Hepatocyte (in vitro differentiated cells): ENCODE measurements at regions not wholly inside any gene's neighbourhood (a gene's known extent, or its start where the extent isn't known, plus 50 kb on each side); places are given as distances from the start of the nearest gene placed in this dataset.
"Not testable (repeated sequence)": the region's sequence is repeated elsewhere in the genome, so short reads cannot be mapped to it uniquely, and the experiment has no call there.

Experiments used
- DNase-seq: peaks from one replicate; pipeline ENCODE4 v3.0.0-alpha.2; 2016; ENCODE audit warnings: low spot score
- H2AFZ ChIP-seq: fragments of 200-600 bp; sonication (generic); 2 replicates; pipeline ENCODE4 v1.6.0; 2016; ENCODE audit warnings: antibody characterized with exemption, mild to moderate bottlenecking
- H3K27ac ChIP-seq: fragments of 200-600 bp; sonication (generic); 2 replicates; pipeline ENCODE4 v1.5.1; 2016; ENCODE audit warnings: mild to moderate bottlenecking
- H3K27me3 ChIP-seq: fragments of 200-600 bp; sonication (generic); 2 replicates; pipeline ENCODE4 v1.6.1; 2016
- H3K36me3 ChIP-seq: fragments of 200-600 bp; sonication (generic); replicated peaks from 2 replicates; pipeline ENCODE4 v1.5.1; 2016; ENCODE audit warnings: low read depth; ENCODE audit not compliant: insufficient read depth
- H3K4me1 ChIP-seq: fragments of 200-600 bp; sonication (generic); 2 replicates; pipeline ENCODE4 v1.5.1; 2016; ENCODE audit warnings: mild to moderate bottlenecking, moderate library complexity; ENCODE audit not compliant: insufficient read depth
- H3K4me2 ChIP-seq: fragments of 200-600 bp; sonication (generic); 2 replicates; pipeline ENCODE4 v1.6.0; 2016
- H3K4me3 ChIP-seq: fragments of 200-600 bp; sonication (generic); 2 replicates; pipeline ENCODE4 v1.5.1; 2016; ENCODE audit warnings: mild to moderate bottlenecking
- H3K79me2 ChIP-seq: fragments of 200-600 bp; sonication (generic); 2 replicates; pipeline ENCODE4 v1.6.0; 2017; ENCODE audit warnings: mild to moderate bottlenecking
- H3K9me2 ChIP-seq: fragments of 200-600 bp; sonication (generic); replicated peaks from 2 replicates; pipeline ENCODE4 v1.6.0; 2017; ENCODE audit warnings: mild to moderate bottlenecking; ENCODE audit not compliant: insufficient read depth
- H3K9me3 ChIP-seq: fragments of 200-600 bp; sonication (generic); 2 replicates; pipeline ENCODE4 v1.5.1; 2016; ENCODE audit warnings: low read depth, mild to moderate bottlenecking
- H4K20me1 ChIP-seq: fragments of 200-600 bp; sonication (generic); 2 replicates; pipeline ENCODE4 v1.6.0; 2016; ENCODE audit warnings: mild to moderate bottlenecking; ENCODE audit not compliant: insufficient read depth, poor library complexity, severe bottlenecking
- CTCF ChIP-seq: fragments of 200-600 bp; sonication (generic); IDR thresholded peaks from 2 replicates; pipeline ENCODE4 v1.5.1; 2016; ENCODE audit warnings: antibody characterized with exemption, mild to moderate bottlenecking; ENCODE audit not compliant: poor library complexity
- EZH2 ChIP-seq: fragments of 200-600 bp; sonication (generic); IDR thresholded peaks from 2 replicates; pipeline ENCODE4 v1.6.1; 2016; ENCODE audit warnings: antibody characterized with exemption, mild to moderate bottlenecking, borderline replicate concordance
- EZH2phosphoT487 ChIP-seq: fragments of 200-600 bp; sonication (generic); IDR thresholded peaks from one replicate; pipeline ENCODE4 v1.6.1; 2018; ENCODE audit warnings: antibody characterized with exemption, mild to moderate bottlenecking, low read depth, moderate library complexity; ENCODE audit not compliant: unreplicated experiment, severe bottlenecking
- WGBS: methylation state at CpG from one replicate; pipeline ENCODE4 v1.1.6; 2016; ENCODE audit warnings: low lambda C conversion rate; ENCODE audit errors: missing lambda C conversion rate; 5-methylcytosine and 5-hydroxymethylcytosine counted together

- Histone ChIP-seq H4K20me1 (no peaks in the 10 kb centered on the region), H3K27ac (no peak overlapping the region), H3K9me2 (no peaks in the 10 kb centered on the region), H3K27me3 (no peaks in the 10 kb centered on the region), H3K4me1 (no peaks in the 10 kb centered on the region), H3K9me3 (no peaks in the 10 kb centered on the region), H3K36me3 (no peaks in the 10 kb centered on the region), H3K79me2 (no peaks in the 10 kb centered on the region), H2AFZ (no peak overlapping the region), H3K4me2 (no peak overlapping the region), H3K4me3 (no peak overlapping the region)
- TF ChIP-seq EZH2, result no peak
- no peak for TF ChIP-seq EZH2phosphoT487
- TF ChIP-seq CTCF, result no peak
- DNase-seq, result no peak
- 71% methylated on average over 4 of the region's 4 CpGs for WGBS
Measured at GRCh38 chrX:102784550-102784949, 64.0 kb downstream of the GPRASP3 start.

- no peaks in the 10 kb centered on the region for H3K36me3 ChIP-seq
- H3K9me2 ChIP-seq, result no peaks in the 10 kb centered on the region
- no peak overlapping the region for H3K4me3 ChIP-seq
- no peak for DNase-seq
- H3K9me3 ChIP-seq, result no peaks in the 10 kb centered on the region
- no peak overlapping the region for H3K4me2 ChIP-seq
- no peaks in the 10 kb centered on the region for H3K27me3 ChIP-seq
- no peak for TF ChIP-seq CTCF
- no peak for TF ChIP-seq EZH2
- no peak for TF ChIP-seq EZH2phosphoT487
- no peaks in the 10 kb centered on the region for H3K4me1 ChIP-seq
- WGBS, result 6% methylated on average over 1 of the region's 1 CpG
- H3K27ac ChIP-seq, result no peak overlapping the region
- no peaks in the 10 kb centered on the region for H3K79me2 ChIP-seq
- no peak overlapping the region for H2AFZ ChIP-seq
- no peaks in the 10 kb centered on the region for H4K20me1 ChIP-seq
Measured at GRCh38 chrX:102787283-102787682, 66.7 kb downstream of the GPRASP3 start.

GRCh38 chrX:102808336-102808735 is 87.8 kb downstream of the GPRASP3 start:
- Histone ChIP-seq H3K27ac (no peak overlapping the region), H2AFZ (no peak overlapping the region), H3K36me3 (no peaks in the 10 kb centered on the region), H3K4me3 (no peak overlapping the region), H3K4me1 (no peaks in the 10 kb centered on the region), H3K4me2 (no peak overlapping the region), H3K27me3 (no peaks in the 10 kb centered on the region), H4K20me1 (no peaks in the 10 kb centered on the region), H3K9me2 (no peaks in the 10 kb centered on the region), H3K79me2 (no peaks in the 10 kb centered on the region), H3K9me3 (no peaks in the 10 kb centered on the region)
- TF ChIP-seq EZH2 (no peak), EZH2phosphoT487 (no peak), CTCF (no peak)
- WGBS, result 48% methylated on average over 1 of the region's 1 CpG
- no peak for DNase-seq

GRCh38 chrX:102818269-102818668 is 97.7 kb downstream of the GPRASP3 start:
- 48% methylated on average over 2 of the region's 2 CpGs for WGBS
- H2AFZ ChIP-seq, H4K20me1 ChIP-seq, H3K9me2 ChIP-seq, H3K27ac ChIP-seq, H3K79me2 ChIP-seq, H3K4me3 ChIP-seq, H3K4me1 ChIP-seq, H3K9me3 ChIP-seq, DNase-seq, H3K4me2 ChIP-seq, H3K36me3 ChIP-seq, H3K27me3 ChIP-seq: not testable (repeated sequence)
